ENCODE measurements at regions not wholly inside any gene's neighbourhood (a gene's known extent, or its start where the extent isn't known, plus 50 kb on each side); places are given as distances from the start of the nearest gene placed in this dataset.

- Histone ChIP-seq H2AFZ (ENCODE audit: insufficient read depth, low read depth, low read length, poor library complexity, severe bottlenecking) (no peak overlapping the region), H3K79me2 (ENCODE audit: control insufficient read depth, insufficient read depth, low read length) (no peaks in the 10 kb centered on the region), H3K9ac (ENCODE audit: low read length) (no peak overlapping the region), H3K27me3 (replicated peaks in 1 of 4; ENCODE audit: control extremely low read depth in 1 of 4, control insufficient read depth in 3 of 4, insufficient read depth in 4 of 4, low read length in 3 of 4) (no peaks in the 10 kb centered on the region), H3K9me3 (ENCODE audit: control extremely low read depth in 1 of 3, control insufficient read depth in 2 of 3, insufficient read depth in 1 of 3, low read length in 2 of 3) (no peaks in the 10 kb centered on the region), H3K4me2 (replicated peaks; ENCODE audit: low read depth, low read length, poor library complexity, severe bottlenecking) (no peak overlapping the region), H3K4me3 (ENCODE audit: control extremely low read depth in 1 of 5, extremely low read depth in 1 of 5, insufficient read depth in 1 of 5, low read depth in 2 of 5, low read length in 4 of 5) (no peak overlapping the region), H3K36me3 (replicated peaks in 1 of 2; ENCODE audit: control extremely low read depth in 1 of 2, control insufficient read depth in 1 of 2, extremely low read depth in 1 of 2, insufficient read depth in 2 of 2, low read length in 1 of 2) (no peaks in the 10 kb centered on the region), H4K20me1 (ENCODE audit: control insufficient read depth, insufficient read depth, low read length, poor library complexity, severe bottlenecking) (no peaks in the 10 kb centered on the region), H3K4me1 (ENCODE audit: control insufficient read depth in 2 of 2, insufficient read depth in 2 of 2, low read length in 2 of 2) (no peaks in the 10 kb centered on the region), H3K27ac (ENCODE audit: low read length in 2 of 2) (no peak overlapping the region)
- TF ChIP-seq EZH2 (IDR thresholded peaks at IDR 0.05; ENCODE audit: borderline replicate concordance, insufficient read depth, low read depth, low read length, poor library complexity, severe bottlenecking) (no peak), CTCF (IDR thresholded peaks at IDR 0.05) (no peak)
- intact Hi-C loops (cut with micrococcal nuclease), result no loop called here
- Mint-ChIP-seq H3K4me3 (no peak overlapping the region), H3K27me3 (no peaks in the 10 kb centered on the region), H3K27ac (no peak overlapping the region), H3K9me3 (ENCODE audit: insufficient read depth) (peaks cover 4% of the 10 kb centered on the region), H3K4me1 (no peaks in the 10 kb centered on the region)
- no peak for ATAC-seq (ENCODE audit: low read depth)
- ChIA-PET POLR2A (no interaction called here), CTCF (no interaction called here)
- DNase-seq, result no peak
- no CpG with 5 or more reads among the region's 2 CpGs for WGBS (ENCODE audit: insufficient coverage)
Measured at GRCh38 chr1:103162360-103162759, 54.0 kb upstream of the COL11A1 start.

GRCh38 chr1:103160281-103160680 is 52.0 kb upstream of the COL11A1 start:
- no peak for TF ChIP-seq CTCF (IDR thresholded peaks at IDR 0.05)
- H3K79me2 ChIP-seq (ENCODE audit: control insufficient read depth, insufficient read depth, low read length), result no peaks in the 10 kb centered on the region
- no peaks in the 10 kb centered on the region for H3K9me3 ChIP-seq (ENCODE audit: control extremely low read depth in 1 of 3, control insufficient read depth in 2 of 3, insufficient read depth in 1 of 3, low read length in 2 of 3)

More at GRCh38 chr1:103160281-103160680, 52.0 kb upstream of the COL11A1 start:
- intact Hi-C loops (cut with micrococcal nuclease), result no loop called here
- no peaks in the 10 kb centered on the region for H3K36me3 ChIP-seq (replicated peaks in 1 of 2; ENCODE audit: control extremely low read depth in 1 of 2, control insufficient read depth in 1 of 2, extremely low read depth in 1 of 2, insufficient read depth in 2 of 2, low read length in 1 of 2)
- Mint-ChIP-seq H3K27ac (no peak overlapping the region), H3K27me3 (no peaks in the 10 kb centered on the region), H3K9me3 (ENCODE audit: insufficient read depth) (peaks cover 5% of the 10 kb centered on the region), H3K4me1 (no peaks in the 10 kb centered on the region), H3K4me3 (no peak overlapping the region)
- no peaks in the 10 kb centered on the region for H4K20me1 ChIP-seq (ENCODE audit: control insufficient read depth, insufficient read depth, low read length, poor library complexity, severe bottlenecking)
- H3K4me2 ChIP-seq (replicated peaks; ENCODE audit: low read depth, low read length, poor library complexity, severe bottlenecking), result no peak overlapping the region
- ChIA-PET CTCF (no interaction called here), POLR2A (no interaction called here)
- no peak overlapping the region for H3K4me3 ChIP-seq (ENCODE audit: control extremely low read depth in 1 of 5, extremely low read depth in 1 of 5, insufficient read depth in 1 of 5, low read depth in 2 of 5, low read length in 4 of 5)
- no peak overlapping the region for H3K27ac ChIP-seq (ENCODE audit: low read length in 2 of 2)
- no CpG with 5 or more reads among the region's 1 CpG for WGBS (ENCODE audit: insufficient coverage)
- no peak overlapping the region for H3K9ac ChIP-seq (ENCODE audit: low read length)
- no peak for ATAC-seq (ENCODE audit: low read depth)
- H2AFZ ChIP-seq (ENCODE audit: insufficient read depth, low read depth, low read length, poor library complexity, severe bottlenecking), result no peak overlapping the region
- no peaks in the 10 kb centered on the region for H3K27me3 ChIP-seq (replicated peaks in 1 of 4; ENCODE audit: control extremely low read depth in 1 of 4, control insufficient read depth in 3 of 4, insufficient read depth in 4 of 4, low read length in 3 of 4)
- DNase-seq, result no peak
- no peaks in the 10 kb centered on the region for H3K4me1 ChIP-seq (ENCODE audit: control insufficient read depth in 2 of 2, insufficient read depth in 2 of 2, low read length in 2 of 2)

All from B cell (primary cell).